GM21423 (cell line): ENCODE measurements at regions not wholly inside any gene's neighbourhood (a gene's known extent, or its start where the extent isn't known, plus 50 kb on each side); places are given as distances from the start of the nearest gene placed in this dataset.

Source experiments
- ATAC-seq: cut with Tn5 transposase; IDR thresholded peaks from one replicate; pipeline ENCODE4 v1.9.1; 2021; ENCODE audit warnings: mild to moderate bottlenecking, moderate library complexity; ENCODE audit not compliant: unreplicated experiment

GRCh38 chr5:4541334-4541733 lies 598.8 kb upstream of the ADAMTS16 start:
- ATAC-seq = no peak

GRCh38 chr5:4542145-4542778 lies 597.9 kb upstream of the ADAMTS16 start:
- ATAC-seq = no peak

- no peak for ATAC-seq
Measured at GRCh38 chr5:4544049-4544670, 596.0 kb upstream of the ADAMTS16 start.

GRCh38 chr5:4547547-4547946 lies 592.6 kb upstream of the ADAMTS16 start:
- no peak for ATAC-seq

GRCh38 chr5:4548341-4548740 lies 591.8 kb upstream of the ADAMTS16 start:
- ATAC-seq = no peak

GRCh38 chr5:4549351-4549750 lies 590.8 kb upstream of the ADAMTS16 start:
- ATAC-seq = no peak

- no peak for ATAC-seq
Measured at GRCh38 chr5:4551034-4551433, 589.1 kb upstream of the ADAMTS16 start.

- no peak for ATAC-seq
Measured at GRCh38 chr5:4553130-4553529, 587.0 kb upstream of the ADAMTS16 start.

- ATAC-seq = no peak
Measured at GRCh38 chr5:4553978-4554377, 586.2 kb upstream of the ADAMTS16 start.

GRCh38 chr5:4555725-4556285 lies 584.3 kb upstream of the ADAMTS16 start:
- ATAC-seq = no peak

- ATAC-seq = no peak
Measured at GRCh38 chr5:4561403-4561802, 578.7 kb upstream of the ADAMTS16 start.

GRCh38 chr5:4563400-4563799 lies 576.7 kb upstream of the ADAMTS16 start:
- ATAC-seq = no peak

GRCh38 chr5:4570047-4570995 lies 569.8 kb upstream of the ADAMTS16 start:
- ATAC-seq = no peak

GRCh38 chr5:4571248-4571948 lies 568.7 kb upstream of the ADAMTS16 start:
- ATAC-seq = no peak

- ATAC-seq = no peak
Measured at GRCh38 chr5:4572311-4573100, 567.6 kb upstream of the ADAMTS16 start.

GRCh38 chr5:4575608-4576007 lies 564.5 kb upstream of the ADAMTS16 start:
- ATAC-seq = no peak

- no peak for ATAC-seq
Measured at GRCh38 chr5:4576161-4576748, 563.9 kb upstream of the ADAMTS16 start.

- no peak for ATAC-seq
Measured at GRCh38 chr5:4576908-4577307, 563.2 kb upstream of the ADAMTS16 start.

GRCh38 chr5:4579679-4580078 lies 560.5 kb upstream of the ADAMTS16 start:
- ATAC-seq = no peak

GRCh38 chr5:4580772-4581171 lies 559.4 kb upstream of the ADAMTS16 start:
- ATAC-seq = no peak
